ENCODE measurements at regions not wholly inside any gene's neighbourhood (a gene's known extent, or its start where the extent isn't known, plus 50 kb on each side); places are given as distances from the start of the nearest gene placed in this dataset.

DNA sequence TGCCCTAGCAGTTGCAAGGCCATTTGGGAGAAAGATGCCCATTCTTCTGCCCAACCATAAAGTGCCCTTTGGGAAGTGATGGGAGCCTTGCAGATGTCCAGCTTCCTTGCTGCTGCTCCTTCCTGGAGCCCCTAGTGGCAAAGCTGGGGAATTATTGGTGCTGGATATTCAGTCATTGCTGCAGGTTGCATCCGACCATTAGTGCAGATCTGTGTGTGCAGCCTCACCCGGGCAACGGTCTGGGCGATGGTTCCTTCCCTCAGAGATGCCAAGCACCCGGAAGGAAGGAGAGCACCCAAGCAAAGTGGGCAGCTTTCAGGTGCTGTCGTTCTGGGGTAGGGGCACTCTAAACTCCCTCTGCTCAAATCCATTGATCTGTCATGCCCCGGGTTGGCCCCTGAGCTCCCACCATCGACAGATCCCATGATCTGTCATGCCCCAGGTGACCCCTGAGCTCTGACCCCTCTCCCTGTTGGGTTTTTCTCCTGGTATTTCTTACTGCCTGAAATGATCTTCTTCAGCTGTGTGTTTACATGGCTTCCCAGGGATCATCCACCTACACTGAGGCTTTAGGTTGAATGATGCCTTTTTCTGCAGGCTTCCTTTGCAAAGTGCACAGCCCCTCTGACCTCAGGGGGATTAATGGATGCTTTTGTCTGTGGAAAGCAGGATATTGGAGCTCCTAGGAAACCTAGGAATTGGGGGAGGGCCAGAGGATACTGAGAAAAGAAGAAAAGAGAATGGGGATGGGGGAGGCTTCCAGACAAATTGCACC lies 467.5 kb downstream of the PTPRU start:
- Mint-ChIP-seq H3K9me3 (ENCODE audit: unreplicated experiment) (no peaks in the 10 kb centered on the region), H3K4me3 (ENCODE audit: unreplicated experiment) (no peak overlapping the region), H3K27ac (ENCODE audit: unreplicated experiment) (no peak overlapping the region), H3K27me3 (ENCODE audit: unreplicated experiment) (peaks cover 6% of the 10 kb centered on the region), H3K36me3 (ENCODE audit: low read depth, unreplicated experiment) (no peaks in the 10 kb centered on the region), H3K4me1 (ENCODE audit: unreplicated experiment) (peaks cover 13% of the 10 kb centered on the region)
- peak; percentile 48 for DNase-seq (ENCODE audit: low spot score)
- TF ChIP-seq CTCF (IDR thresholded peaks at IDR 0.05; ENCODE audit: unreplicated experiment): peak; percentile 77

- Mint-ChIP-seq H3K27me3 (ENCODE audit: unreplicated experiment) (peaks cover 2% of the 10 kb centered on the region), H3K27ac (ENCODE audit: unreplicated experiment) (no peak overlapping the region), H3K4me3 (ENCODE audit: unreplicated experiment) (no peak overlapping the region), H3K9me3 (ENCODE audit: unreplicated experiment) (no peaks in the 10 kb centered on the region), H3K36me3 (ENCODE audit: low read depth, unreplicated experiment) (no peaks in the 10 kb centered on the region), H3K4me1 (ENCODE audit: unreplicated experiment) (peaks cover 4% of the 10 kb centered on the region)
- TF ChIP-seq CTCF (IDR thresholded peaks at IDR 0.05; ENCODE audit: unreplicated experiment): no peak
- no peak for DNase-seq (ENCODE audit: low spot score)
Measured at GRCh38 chr1:29700491-29700890, 464.2 kb downstream of the PTPRU start.

DNA sequence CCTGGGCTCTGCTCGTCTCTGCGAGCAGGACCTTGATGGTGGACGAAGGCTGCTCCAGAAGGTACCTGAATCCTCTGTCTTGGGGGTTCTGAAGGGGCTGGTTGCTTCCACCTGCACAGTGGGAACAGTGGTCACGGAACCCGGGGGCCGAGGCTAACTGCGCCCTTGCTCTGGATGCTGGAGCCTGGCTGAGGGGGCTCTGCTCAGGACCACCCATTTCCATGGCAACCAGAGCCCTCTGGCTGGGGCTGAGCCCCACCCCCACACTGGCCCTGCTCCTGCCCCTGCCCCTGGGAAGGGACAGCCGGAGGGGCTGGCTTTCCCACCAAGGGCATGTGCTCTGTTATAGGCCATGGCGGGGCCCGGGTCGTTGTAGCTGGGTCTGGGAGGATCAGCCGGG lies 462.3 kb downstream of the PTPRU start:
- H3K4me1 Mint-ChIP-seq (ENCODE audit: unreplicated experiment): no peaks in the 10 kb centered on the region
- H3K27ac Mint-ChIP-seq (ENCODE audit: unreplicated experiment): no peak overlapping the region
- H3K9me3 Mint-ChIP-seq (ENCODE audit: unreplicated experiment): no peaks in the 10 kb centered on the region
- TF ChIP-seq CTCF (IDR thresholded peaks at IDR 0.05; ENCODE audit: unreplicated experiment): no peak
- H3K4me3 Mint-ChIP-seq (ENCODE audit: unreplicated experiment): no peak overlapping the region
- DNase-seq (ENCODE audit: low spot score): no peak
- H3K27me3 Mint-ChIP-seq (ENCODE audit: unreplicated experiment): peaks cover 2% of the 10 kb centered on the region
- H3K36me3 Mint-ChIP-seq (ENCODE audit: low read depth, unreplicated experiment): no peaks in the 10 kb centered on the region

DNA sequence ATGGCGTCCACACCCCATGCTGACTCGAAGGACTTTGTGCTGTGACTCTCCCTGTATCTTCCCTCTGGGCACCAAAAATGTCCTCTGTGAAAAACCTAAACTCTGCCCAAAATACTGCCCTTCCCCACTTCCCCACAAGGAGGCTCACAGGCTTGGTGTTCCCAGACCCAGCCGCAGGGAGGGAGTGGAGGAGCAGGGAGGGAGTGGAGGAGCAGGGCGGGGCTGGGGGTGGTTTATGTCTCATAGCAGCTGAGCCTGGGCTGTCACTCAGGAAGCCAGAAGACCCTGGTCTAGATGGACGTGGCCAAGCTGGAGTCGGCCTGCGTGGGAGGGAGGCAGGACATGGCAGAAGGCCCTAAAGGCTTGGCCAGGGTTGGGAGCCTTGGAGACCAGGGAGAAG lies 461.7 kb downstream of the PTPRU start:
- Mint-ChIP-seq H3K4me3 (ENCODE audit: unreplicated experiment) (no peak overlapping the region), H3K36me3 (ENCODE audit: low read depth, unreplicated experiment) (no peaks in the 10 kb centered on the region), H3K27ac (ENCODE audit: unreplicated experiment) (no peak overlapping the region), H3K9me3 (ENCODE audit: unreplicated experiment) (no peaks in the 10 kb centered on the region), H3K4me1 (ENCODE audit: unreplicated experiment) (no peaks in the 10 kb centered on the region), H3K27me3 (ENCODE audit: unreplicated experiment) (peaks cover 2% of the 10 kb centered on the region)
- peak; percentile 73 for TF ChIP-seq CTCF (IDR thresholded peaks at IDR 0.05; ENCODE audit: unreplicated experiment)
- peak; percentile 62 for DNase-seq (ENCODE audit: low spot score)

GRCh38 chr1:29697391-29697780 lies 461.1 kb downstream of the PTPRU start:
- Mint-ChIP-seq H3K36me3 (ENCODE audit: low read depth, unreplicated experiment) (no peaks in the 10 kb centered on the region), H3K4me3 (ENCODE audit: unreplicated experiment) (no peak overlapping the region), H3K27ac (ENCODE audit: unreplicated experiment) (no peak overlapping the region), H3K9me3 (ENCODE audit: unreplicated experiment) (no peaks in the 10 kb centered on the region), H3K27me3 (ENCODE audit: unreplicated experiment) (peaks cover 2% of the 10 kb centered on the region), H3K4me1 (ENCODE audit: unreplicated experiment) (no peaks in the 10 kb centered on the region)
- TF ChIP-seq CTCF (IDR thresholded peaks at IDR 0.05; ENCODE audit: unreplicated experiment): no peak
- DNase-seq (ENCODE audit: low spot score): no peak

Data from endothelial cell (in vitro differentiated cells).